ENCODE measurements at regions not wholly inside any gene's neighbourhood (a gene's known extent, or its start where the extent isn't known, plus 50 kb on each side); places are given as distances from the start of the nearest gene placed in this dataset.
"Not testable (repeated sequence)": the region's sequence is repeated elsewhere in the genome, so short reads cannot be mapped to it uniquely, and the experiment has no call there.

GRCh38 chr2:155546721-155547555 lies 785.6 kb downstream of the NR4A2 start:
- peak; percentile 5 for DNase-seq (ENCODE audit: extremely low spot score)
- Histone ChIP-seq H3K27ac (ENCODE audit: low read depth) (no peak overlapping the region), H3K4me1 (ENCODE audit: insufficient read depth) (no peaks in the 10 kb centered on the region), H3K4me3 (ENCODE audit: low read depth, low read length) (no peak overlapping the region), H3K36me3 (ENCODE audit: insufficient read depth) (no peaks in the 10 kb centered on the region)
- WGBS: 68% methylated on average over 11 of the region's 11 CpGs

DNA sequence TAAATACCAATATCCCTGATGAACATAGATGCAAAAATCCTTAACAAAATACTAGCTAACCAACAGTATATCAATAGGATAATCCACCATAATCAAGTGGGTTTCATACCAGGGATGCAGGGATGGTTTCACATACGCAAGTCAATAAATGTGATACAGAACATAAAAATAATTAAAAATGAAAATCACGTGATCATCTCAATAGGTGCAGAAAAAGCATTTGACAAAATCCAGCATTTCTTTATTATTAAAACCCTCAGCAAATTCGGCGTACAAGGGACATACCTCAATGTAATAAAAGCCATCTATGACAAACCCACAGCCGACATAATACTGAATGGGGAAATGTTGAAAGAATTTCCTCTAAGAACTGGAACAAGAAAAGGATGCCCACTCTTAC lies 793.5 kb downstream of the NR4A2 start:
- 92% methylated on average over 5 of the region's 5 CpGs for WGBS
- not testable (repeated sequence) for H3K36me3 ChIP-seq (ENCODE audit: insufficient read depth); DNase-seq (ENCODE audit: extremely low spot score); H3K4me3 ChIP-seq (ENCODE audit: low read depth, low read length); H3K4me1 ChIP-seq (ENCODE audit: insufficient read depth); H3K27ac ChIP-seq (ENCODE audit: low read depth)

DNA sequence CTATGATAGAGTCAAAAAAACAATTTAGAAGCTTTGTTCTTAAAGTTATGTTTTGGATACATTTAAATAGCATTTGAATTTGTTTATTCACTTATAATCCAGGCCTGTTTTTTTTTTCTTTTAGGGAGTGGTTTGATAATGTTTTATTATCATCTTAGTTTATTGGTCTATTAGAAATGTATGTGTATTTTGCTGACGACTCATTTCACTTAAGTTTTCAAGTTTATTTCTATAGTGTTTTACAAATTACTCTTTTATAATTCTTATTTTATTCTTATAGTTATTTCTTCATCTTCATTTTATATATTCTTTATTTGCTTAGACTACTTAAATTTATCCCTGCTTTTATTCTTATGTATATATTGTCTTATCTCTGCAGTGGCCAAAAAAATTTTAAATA lies 804.5 kb downstream of the NR4A2 start:
- H3K4me3 ChIP-seq (ENCODE audit: low read depth, low read length): no peak overlapping the region
- H3K27ac ChIP-seq (ENCODE audit: low read depth): no peak overlapping the region
- 89% methylated on average over 1 of the region's 1 CpG for WGBS
- H3K36me3 ChIP-seq (ENCODE audit: insufficient read depth): no peaks in the 10 kb centered on the region
- no peaks in the 10 kb centered on the region for H3K4me1 ChIP-seq (ENCODE audit: insufficient read depth)
- DNase-seq (ENCODE audit: extremely low spot score): no peak

DNA sequence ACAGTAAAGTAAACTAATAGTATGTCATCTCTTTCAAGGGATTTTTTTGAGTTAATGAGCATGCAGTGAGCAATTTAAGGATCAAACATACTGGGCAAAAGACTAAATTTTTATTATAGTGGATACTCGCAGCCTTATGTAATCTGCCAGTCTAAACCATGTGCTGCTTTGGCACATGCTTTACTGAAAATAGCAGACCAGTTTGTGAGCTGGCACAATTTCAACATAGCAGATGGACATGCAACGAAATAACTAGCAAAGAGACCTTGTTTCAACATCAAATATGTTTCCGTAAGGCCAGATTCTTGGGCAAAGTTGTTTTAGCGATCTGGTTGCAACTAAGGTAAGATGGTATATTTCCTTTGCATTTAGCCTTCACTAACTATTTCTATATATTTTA lies 807.3 kb downstream of the NR4A2 start:
- Histone ChIP-seq H3K27ac (ENCODE audit: low read depth) (no peak overlapping the region), H3K36me3 (ENCODE audit: insufficient read depth) (no peaks in the 10 kb centered on the region), H3K4me3 (ENCODE audit: low read depth, low read length) (no peak overlapping the region), H3K4me1 (ENCODE audit: insufficient read depth) (no peaks in the 10 kb centered on the region)
- 70% methylated on average over 4 of the region's 4 CpGs for WGBS
- no peak for DNase-seq (ENCODE audit: extremely low spot score)

GRCh38 chr2:155519529-155520130 lies 812.9 kb downstream of the NR4A2 start:
- no peaks in the 10 kb centered on the region for H3K4me1 ChIP-seq (ENCODE audit: insufficient read depth)
- 81% methylated on average over 2 of the region's 2 CpGs for WGBS
- DNase-seq (ENCODE audit: extremely low spot score): no peak
- H3K4me3 ChIP-seq (ENCODE audit: low read depth, low read length): no peak overlapping the region
- H3K36me3 ChIP-seq (ENCODE audit: insufficient read depth): no peaks in the 10 kb centered on the region
- no peak overlapping the region for H3K27ac ChIP-seq (ENCODE audit: low read depth)

DNA sequence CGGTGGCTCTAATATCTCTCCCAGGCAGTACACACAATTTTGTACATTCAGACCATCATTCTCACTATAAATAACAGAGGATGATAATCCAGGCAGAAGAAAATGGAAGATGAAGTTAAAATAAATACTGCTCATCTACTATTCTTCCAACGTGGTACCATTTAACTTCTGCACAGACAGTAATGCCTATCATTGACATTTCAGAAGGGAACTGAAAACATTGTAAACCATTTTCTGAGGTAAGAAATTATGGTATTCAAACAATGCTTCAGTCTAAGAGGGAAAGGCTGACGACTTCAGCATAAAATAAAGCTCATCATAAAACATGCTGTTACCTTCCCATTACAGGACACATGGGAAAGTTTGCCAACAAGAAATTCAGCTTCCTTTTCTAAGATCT lies 814.4 kb downstream of the NR4A2 start:
- no peak overlapping the region for H3K4me3 ChIP-seq (ENCODE audit: low read depth, low read length)
- no peaks in the 10 kb centered on the region for H3K36me3 ChIP-seq (ENCODE audit: insufficient read depth)
- H3K4me1 ChIP-seq (ENCODE audit: insufficient read depth): no peaks in the 10 kb centered on the region
- WGBS: 60% methylated on average over 3 of the region's 3 CpGs
- no peak for DNase-seq (ENCODE audit: extremely low spot score)
- H3K27ac ChIP-seq (ENCODE audit: low read depth): no peak overlapping the region

DNA sequence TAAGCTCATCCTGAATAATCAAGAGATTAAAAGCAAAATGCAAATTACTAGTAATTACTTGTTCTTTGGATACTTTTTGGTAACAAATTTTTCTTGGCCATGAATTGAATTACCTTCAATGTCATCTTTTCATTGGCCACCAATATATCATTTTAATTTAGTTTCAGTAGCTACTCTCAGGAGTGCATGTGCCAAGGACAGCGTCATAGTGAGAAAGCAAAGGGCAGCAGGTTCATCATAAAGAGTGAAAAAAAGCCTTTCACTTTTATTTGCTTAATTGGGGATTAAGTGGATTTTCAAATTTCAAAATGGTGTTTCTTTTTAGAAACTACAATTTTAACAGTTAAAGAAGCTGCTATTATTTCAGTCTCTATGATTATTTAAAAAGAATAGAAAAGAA lies 815.2 kb downstream of the NR4A2 start:
- H3K4me3 ChIP-seq (ENCODE audit: low read depth, low read length): no peak overlapping the region
- H3K36me3 ChIP-seq (ENCODE audit: insufficient read depth): no peaks in the 10 kb centered on the region
- no peaks in the 10 kb centered on the region for H3K4me1 ChIP-seq (ENCODE audit: insufficient read depth)
- WGBS: 79% methylated on average over 1 of the region's 1 CpG
- no peak overlapping the region for H3K27ac ChIP-seq (ENCODE audit: low read depth)
- DNase-seq (ENCODE audit: extremely low spot score): no peak

- no peaks in the 10 kb centered on the region for H3K4me1 ChIP-seq (ENCODE audit: insufficient read depth)
- no peak overlapping the region for H3K27ac ChIP-seq (ENCODE audit: low read depth)
- 74% methylated on average over 1 of the region's 1 CpG for WGBS
- no peak for DNase-seq (ENCODE audit: extremely low spot score)
- no peak overlapping the region for H3K4me3 ChIP-seq (ENCODE audit: low read depth, low read length)
- H3K36me3 ChIP-seq (ENCODE audit: insufficient read depth): no peaks in the 10 kb centered on the region
Observed at GRCh38 chr2:155513248-155513647, 814.8 kb downstream of the KCNJ3 start.

DNA sequence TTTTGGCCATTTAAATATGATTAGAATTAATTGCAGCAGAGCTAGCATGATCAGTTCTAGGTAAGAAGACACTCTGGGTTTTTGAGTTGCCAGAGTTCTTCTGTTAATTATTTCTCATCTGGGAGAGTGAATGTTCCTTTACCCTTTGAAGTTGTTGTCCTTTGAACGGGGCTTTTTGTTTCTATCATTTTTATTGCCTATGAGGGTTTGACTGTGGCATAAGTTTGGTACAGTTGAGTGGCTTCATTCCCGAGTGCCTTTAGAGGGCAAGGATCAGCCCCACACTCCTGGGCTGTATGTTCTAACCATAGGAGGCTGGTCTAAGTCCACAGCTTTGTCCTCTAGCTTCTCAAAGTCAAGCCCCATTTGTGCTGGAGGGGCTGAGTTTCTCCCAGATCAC lies 804.3 kb downstream of the KCNJ3 start:
- Histone ChIP-seq H3K36me3 (ENCODE audit: insufficient read depth) (no peaks in the 10 kb centered on the region), H3K4me1 (ENCODE audit: insufficient read depth) (no peaks in the 10 kb centered on the region), H3K27ac (ENCODE audit: low read depth) (no peak overlapping the region), H3K4me3 (ENCODE audit: low read depth, low read length) (no peak overlapping the region)
- 58% methylated on average over 2 of the region's 2 CpGs for WGBS
- no peak for DNase-seq (ENCODE audit: extremely low spot score)

- Histone ChIP-seq H3K4me1 (ENCODE audit: insufficient read depth) (no peaks in the 10 kb centered on the region), H3K27ac (ENCODE audit: low read depth) (no peak overlapping the region), H3K36me3 (ENCODE audit: insufficient read depth) (no peaks in the 10 kb centered on the region), H3K4me3 (ENCODE audit: low read depth, low read length) (no peak overlapping the region)
- WGBS: 73% methylated on average over 1 of the region's 1 CpG
- no peak for DNase-seq (ENCODE audit: extremely low spot score)
Observed at GRCh38 chr2:155498106-155498505, 799.6 kb downstream of the KCNJ3 start.

DNA sequence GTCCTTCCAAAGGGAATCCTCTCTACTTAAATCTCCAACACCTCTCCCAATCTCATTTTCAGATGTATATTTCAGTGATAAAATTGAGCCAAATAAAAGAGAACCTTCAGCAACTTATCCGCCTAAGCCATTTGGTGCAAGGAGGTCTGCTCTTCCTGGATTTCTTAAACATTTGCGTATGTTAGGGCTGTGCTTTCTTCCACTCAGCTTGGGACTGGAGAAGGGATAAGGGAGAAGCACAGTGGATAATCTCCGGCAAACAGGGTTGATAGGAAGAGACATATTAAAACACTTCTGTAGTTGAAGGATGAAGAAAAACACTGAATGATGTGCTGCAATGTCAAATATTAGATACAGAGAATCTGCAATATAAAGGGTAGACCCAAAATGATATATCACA lies 796.2 kb downstream of the KCNJ3 start:
- WGBS: 53% methylated on average over 3 of the region's 3 CpGs
- Histone ChIP-seq H3K27ac (ENCODE audit: low read depth) (no peak overlapping the region), H3K4me1 (ENCODE audit: insufficient read depth) (no peaks in the 10 kb centered on the region), H3K36me3 (ENCODE audit: insufficient read depth) (no peaks in the 10 kb centered on the region), H3K4me3 (ENCODE audit: low read depth, low read length) (no peak overlapping the region)
- no peak for DNase-seq (ENCODE audit: extremely low spot score)

GRCh38 chr2:155485141-155485842 lies 786.8 kb downstream of the KCNJ3 start:
- no peak overlapping the region for H3K27ac ChIP-seq (ENCODE audit: low read depth)
- no peaks in the 10 kb centered on the region for H3K4me1 ChIP-seq (ENCODE audit: insufficient read depth)
- no peaks in the 10 kb centered on the region for H3K36me3 ChIP-seq (ENCODE audit: insufficient read depth)
- H3K4me3 ChIP-seq (ENCODE audit: low read depth, low read length): no peak overlapping the region
- DNase-seq (ENCODE audit: extremely low spot score): no peak
- 74% methylated on average over 3 of the region's 3 CpGs for WGBS

GRCh38 chr2:155481141-155481540 lies 782.6 kb downstream of the KCNJ3 start:
- Histone ChIP-seq H3K4me1 (ENCODE audit: insufficient read depth) (no peaks in the 10 kb centered on the region), H3K4me3 (ENCODE audit: low read depth, low read length) (no peak overlapping the region), H3K36me3 (ENCODE audit: insufficient read depth) (no peaks in the 10 kb centered on the region), H3K27ac (ENCODE audit: low read depth) (no peak overlapping the region)
- DNase-seq (ENCODE audit: extremely low spot score): no peak

DNA sequence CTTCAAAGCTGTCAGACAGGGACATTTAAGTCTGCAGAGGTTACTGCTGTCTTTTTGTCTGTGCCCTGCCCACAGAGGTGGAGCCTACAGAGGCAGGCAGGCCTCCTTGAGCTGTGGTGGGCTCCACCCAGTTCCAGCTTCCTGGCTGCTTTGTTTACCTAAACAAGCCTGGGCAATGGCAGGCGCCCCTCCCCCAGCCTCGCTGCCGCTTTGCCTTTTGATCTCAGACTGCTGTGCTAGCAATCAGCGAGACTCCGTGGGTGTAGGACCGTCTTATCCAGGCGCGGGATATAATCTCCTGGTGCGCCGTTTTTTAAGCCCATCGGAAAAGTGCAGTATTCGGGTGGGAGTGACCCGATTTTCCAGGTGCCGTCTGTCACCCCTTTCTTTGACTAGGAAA lies 773.5 kb downstream of the KCNJ3 start:
- H3K27ac ChIP-seq (ENCODE audit: low read depth); H3K4me3 ChIP-seq (ENCODE audit: low read depth, low read length); H3K36me3 ChIP-seq (ENCODE audit: insufficient read depth); H3K4me1 ChIP-seq (ENCODE audit: insufficient read depth); DNase-seq (ENCODE audit: extremely low spot score): not testable (repeated sequence)
- WGBS: 83% methylated on average over 13 of the region's 14 CpGs
